Activated CD8-positive, alpha-beta T cell treated with anti-CD3 and anti-CD28 coated beads for 36 hours (primary cell): ENCODE measurements at regions not wholly inside any gene's neighbourhood (a gene's known extent, or its start where the extent isn't known, plus 50 kb on each side); places are given as distances from the start of the nearest gene placed in this dataset.

Source experiments
- ATAC-seq: fragments of 200-7000 bp; cut with Tn5 transposase; one replicate; pipeline ENCODE4 v1.10.0; 2021; ENCODE audit warnings: mild to moderate bottlenecking, moderate library complexity
- CTCF ChIA-PET: fragments of 350-600 bp; sonication (Branson Sonifier 250); formaldehyde crosslinking; loops from one replicate; lab custom pipeline; 2021; ENCODE audit warnings: antibody characterized with exemption; lab: Charles Lee
- POLR2A ChIA-PET: fragments of 350-600 bp; sonication (Branson Sonifier 250); formaldehyde crosslinking; loops from one replicate; lab custom pipeline; 2021; ENCODE audit warnings: antibody characterized with exemption; lab: Charles Lee
- DNase-seq: peaks from one replicate; pipeline ENCODE4 v3.0.0-alpha.2; 2020
- H3K27ac Mint-ChIP-seq: one replicate; pipeline ENCODE4 v1.8.0; 2021; ENCODE audit warnings: mild to moderate bottlenecking, mixed read lengths
- H3K27me3 Mint-ChIP-seq: one replicate; pipeline ENCODE4 v1.8.0; 2021; ENCODE audit warnings: mixed read lengths
- H3K36me3 Mint-ChIP-seq: one replicate; pipeline ENCODE4 v1.8.0; 2021; ENCODE audit warnings: low read depth, mixed read lengths
- H3K4me1 Mint-ChIP-seq: one replicate; pipeline ENCODE4 v1.8.0; 2021; ENCODE audit warnings: low read depth, mixed read lengths
- H3K4me3 Mint-ChIP-seq: one replicate; pipeline ENCODE4 v1.8.0; 2021; ENCODE audit warnings: mild to moderate bottlenecking, moderate library complexity, mixed read lengths
- H3K9me3 Mint-ChIP-seq: one replicate; pipeline ENCODE4 v1.8.0; 2021; ENCODE audit warnings: mixed read lengths
- intact Hi-C: fragments of 100-400 bp; cut with micrococcal nuclease; formaldehyde crosslinking; loops from one replicate; pipeline ENCODE4 v1.10.0; 2022
- TF ChIP-seq, protein P1 (sequence below): fragments of 200-600 bp; IDR thresholded peaks from one replicate; pipeline ENCODE4 v1.8.0; 2022; ENCODE audit warnings: antibody characterized with exemption, mild to moderate bottlenecking

DNA sequence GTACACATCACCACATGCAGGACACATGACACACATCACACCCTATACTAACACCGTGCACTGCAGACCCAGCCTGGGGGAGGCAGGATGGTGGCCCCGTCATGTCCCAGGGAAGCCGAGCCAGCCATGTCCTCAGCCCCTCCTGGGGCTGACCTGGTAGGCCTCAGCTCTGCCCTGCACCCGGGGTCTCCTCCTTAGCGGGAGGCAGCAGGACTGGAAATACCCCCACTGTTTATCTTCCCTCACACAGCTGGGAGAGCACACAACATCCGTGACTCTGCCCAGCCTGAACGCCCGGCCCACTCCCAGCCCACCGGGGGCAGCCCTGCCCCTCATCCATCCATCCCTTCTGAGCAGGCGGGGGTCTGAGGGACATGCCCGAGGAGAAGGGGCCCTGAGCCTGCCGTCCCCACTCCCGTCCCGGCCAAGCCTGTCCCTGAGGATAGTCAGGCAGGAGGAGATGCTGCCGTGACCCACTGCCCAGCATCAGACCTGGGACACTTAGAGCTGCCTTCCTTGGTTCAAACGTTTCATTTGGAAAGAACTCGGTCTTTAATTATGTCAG, 945.0 kb downstream of the BRD1 start:
- no peaks in the 10 kb centered on the region for H3K36me3 Mint-ChIP-seq
- H3K27me3 Mint-ChIP-seq = peaks cover 1% of the 10 kb centered on the region
- intact Hi-C loops = no loop called here
- POLR2A ChIA-PET = no interaction called here
- ATAC-seq (no peak), DNase-seq (no peak)
- no peak overlapping the region for H3K4me3 Mint-ChIP-seq
- TF ChIP-seq, protein P1, sequence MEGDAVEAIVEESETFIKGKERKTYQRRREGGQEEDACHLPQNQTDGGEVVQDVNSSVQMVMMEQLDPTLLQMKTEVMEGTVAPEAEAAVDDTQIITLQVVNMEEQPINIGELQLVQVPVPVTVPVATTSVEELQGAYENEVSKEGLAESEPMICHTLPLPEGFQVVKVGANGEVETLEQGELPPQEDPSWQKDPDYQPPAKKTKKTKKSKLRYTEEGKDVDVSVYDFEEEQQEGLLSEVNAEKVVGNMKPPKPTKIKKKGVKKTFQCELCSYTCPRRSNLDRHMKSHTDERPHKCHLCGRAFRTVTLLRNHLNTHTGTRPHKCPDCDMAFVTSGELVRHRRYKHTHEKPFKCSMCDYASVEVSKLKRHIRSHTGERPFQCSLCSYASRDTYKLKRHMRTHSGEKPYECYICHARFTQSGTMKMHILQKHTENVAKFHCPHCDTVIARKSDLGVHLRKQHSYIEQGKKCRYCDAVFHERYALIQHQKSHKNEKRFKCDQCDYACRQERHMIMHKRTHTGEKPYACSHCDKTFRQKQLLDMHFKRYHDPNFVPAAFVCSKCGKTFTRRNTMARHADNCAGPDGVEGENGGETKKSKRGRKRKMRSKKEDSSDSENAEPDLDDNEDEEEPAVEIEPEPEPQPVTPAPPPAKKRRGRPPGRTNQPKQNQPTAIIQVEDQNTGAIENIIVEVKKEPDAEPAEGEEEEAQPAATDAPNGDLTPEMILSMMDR = no peak
- CTCF ChIA-PET = no interaction called here
- no peaks in the 10 kb centered on the region for H3K4me1 Mint-ChIP-seq
- no peaks in the 10 kb centered on the region for H3K9me3 Mint-ChIP-seq
- H3K27ac Mint-ChIP-seq = no peak overlapping the region

GRCh38 chr22:48881326-48881980, 946.2 kb downstream of the BRD1 start:
- ATAC-seq (no peak), DNase-seq (no peak)
- Mint-ChIP-seq H3K27ac (no peak overlapping the region), H3K36me3 (no peaks in the 10 kb centered on the region), H3K9me3 (no peaks in the 10 kb centered on the region), H3K4me1 (no peaks in the 10 kb centered on the region), H3K4me3 (no peak overlapping the region), H3K27me3 (peaks cover 3% of the 10 kb centered on the region)
- intact Hi-C loops = no loop called here
- ChIA-PET POLR2A (no interaction called here), CTCF (no interaction called here)
- TF ChIP-seq, protein P1 = no peak

DNA sequence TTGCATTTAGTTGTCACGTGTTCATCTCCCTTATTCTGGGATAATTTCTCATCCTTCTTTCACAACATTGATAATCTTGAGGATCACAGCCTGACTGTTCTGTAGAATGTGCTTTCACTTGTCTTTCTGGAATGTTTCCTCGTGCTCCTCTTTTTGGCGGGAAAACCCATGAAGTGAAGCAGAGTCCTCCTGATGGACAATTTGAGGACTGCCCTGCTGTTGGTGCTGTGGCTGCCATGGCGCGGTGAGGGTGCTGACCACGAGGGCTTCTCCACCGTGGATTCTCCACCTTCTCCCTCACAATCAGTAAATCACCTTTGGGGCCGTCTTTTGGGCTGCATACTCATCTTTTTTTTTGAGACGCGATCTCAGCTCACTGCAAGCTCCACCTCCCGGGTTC, 946.9 kb downstream of the BRD1 start:
- no peak for DNase-seq
- ChIA-PET POLR2A (no interaction called here), CTCF (no interaction called here)
- no peak overlapping the region for H3K4me3 Mint-ChIP-seq
- H3K36me3 Mint-ChIP-seq = no peaks in the 10 kb centered on the region
- no peak overlapping the region for H3K27ac Mint-ChIP-seq
- no peaks in the 10 kb centered on the region for H3K9me3 Mint-ChIP-seq
- peaks cover 8% of the 10 kb centered on the region for H3K27me3 Mint-ChIP-seq
- no peaks in the 10 kb centered on the region for H3K4me1 Mint-ChIP-seq
- ATAC-seq = no peak
- intact Hi-C loops = no loop called here
- TF ChIP-seq, protein P1 = no peak

GRCh38 chr22:48876951-48877350, 950.7 kb downstream of the BRD1 start:
- no peak for ATAC-seq
- TF ChIP-seq, protein P1 = no peak
- Mint-ChIP-seq H3K4me1 (no peaks in the 10 kb centered on the region), H3K4me3 (no peak overlapping the region), H3K36me3 (no peaks in the 10 kb centered on the region), H3K27ac (no peak overlapping the region), H3K27me3 (peaks cover 13% of the 10 kb centered on the region), H3K9me3 (no peaks in the 10 kb centered on the region)
- intact Hi-C loops = no loop called here
- CTCF ChIA-PET = no interaction called here
- no peak for DNase-seq
- POLR2A ChIA-PET = no interaction called here

DNA sequence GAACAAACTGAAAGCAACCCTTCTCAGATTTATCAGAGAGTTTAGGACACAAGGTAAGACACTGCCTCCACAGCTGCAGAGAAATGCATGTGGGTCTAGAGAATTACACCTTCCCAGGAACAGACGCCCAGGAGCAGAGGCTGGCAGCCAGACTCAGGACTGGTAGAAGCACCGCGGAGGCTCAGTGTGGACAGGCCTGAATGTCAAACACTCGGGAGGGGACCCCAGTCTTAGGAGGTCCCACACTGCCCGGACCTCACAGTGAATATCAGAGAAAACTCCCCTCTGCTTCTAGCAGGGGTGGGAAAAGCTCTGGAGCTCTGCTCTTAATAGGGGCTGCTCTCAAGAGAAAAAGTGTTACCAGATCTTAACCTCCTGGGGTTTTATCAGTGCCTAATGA, 952.7 kb downstream of the BRD1 start:
- no peak for ATAC-seq
- intact Hi-C loops = no loop called here

More for the DNA sequence above, 952.7 kb downstream of the BRD1 start:
- ChIA-PET POLR2A (no interaction called here), CTCF (no interaction called here)
- Mint-ChIP-seq H3K4me3 (no peak overlapping the region), H3K27ac (no peak overlapping the region), H3K4me1 (no peaks in the 10 kb centered on the region), H3K27me3 (peaks cover 13% of the 10 kb centered on the region), H3K9me3 (peaks cover 4% of the 10 kb centered on the region), H3K36me3 (no peaks in the 10 kb centered on the region)
- no peak for DNase-seq
- TF ChIP-seq, protein P1 = no peak
